ENCODE measurements at regions not wholly inside any gene's neighbourhood (a gene's known extent, or its start where the extent isn't known, plus 50 kb on each side); places are given as distances from the start of the nearest gene placed in this dataset.
"Not testable (repeated sequence)": the region's sequence is repeated elsewhere in the genome, so short reads cannot be mapped to it uniquely, and the experiment has no call there.

GRCh38 chr1:5603353-5604104 is 388.7 kb downstream of the NPHP4 start:
- Histone ChIP-seq H3K36me3 (ENCODE audit: insufficient read depth, low read length) (no peaks in the 10 kb centered on the region), H3K9ac (ENCODE audit: low read depth, low read length) (no peak overlapping the region), H3K27me3 (ENCODE audit: insufficient read depth, low read length, poor library complexity) (peaks cover 5% of the 10 kb centered on the region), H3K4me1 (ENCODE audit: insufficient read depth, low read length) (no peaks in the 10 kb centered on the region), H3K9me3 (ENCODE audit: insufficient read depth, low read length, severe bottlenecking) (no peaks in the 10 kb centered on the region), H4K20me1 (ENCODE audit: insufficient read depth, low read length) (no peaks in the 10 kb centered on the region), H3K4me2 (ENCODE audit: insufficient read depth, low read length) (no peak overlapping the region), H3K4me3 (ENCODE audit: low read depth in 1 of 2, low read length in 2 of 2) (no peak overlapping the region), H2AFZ (ENCODE audit: low read depth, low read length) (no peak overlapping the region), H3K79me2 (ENCODE audit: insufficient read depth, low read length) (no peaks in the 10 kb centered on the region), H3K27ac (ENCODE audit: low read length) (no peak overlapping the region)
- DNase-seq (no peak), ATAC-seq (ENCODE audit: insufficient read depth, low read depth) (no peak)
- TF ChIP-seq CTCF (IDR thresholded peaks at IDR 0.05; ENCODE audit: borderline replicate concordance, extremely low read depth, low read length, poor library complexity, severe bottlenecking) (no peak), EZH2 (IDR thresholded peaks at IDR 0.05; ENCODE audit: borderline replicate concordance, low read depth, low read length, severe bottlenecking) (no peak)

GRCh38 chr1:5602718-5603117 is 389.5 kb downstream of the NPHP4 start:
- not testable (repeated sequence) for H3K9me3 ChIP-seq (ENCODE audit: insufficient read depth, low read length, severe bottlenecking); H3K27ac ChIP-seq (ENCODE audit: low read length); H3K36me3 ChIP-seq (ENCODE audit: insufficient read depth, low read length); H2AFZ ChIP-seq (ENCODE audit: low read depth, low read length); ATAC-seq (ENCODE audit: insufficient read depth, low read depth); H3K9ac ChIP-seq (ENCODE audit: low read depth, low read length); H4K20me1 ChIP-seq (ENCODE audit: insufficient read depth, low read length); H3K79me2 ChIP-seq (ENCODE audit: insufficient read depth, low read length); H3K4me1 ChIP-seq (ENCODE audit: insufficient read depth, low read length); H3K4me3 ChIP-seq (ENCODE audit: low read depth in 1 of 2, low read length in 2 of 2); H3K27me3 ChIP-seq (ENCODE audit: insufficient read depth, low read length, poor library complexity); DNase-seq; H3K4me2 ChIP-seq (ENCODE audit: insufficient read depth, low read length)

GRCh38 chr1:5601516-5601915 is 390.7 kb downstream of the NPHP4 start:
- Histone ChIP-seq H3K36me3 (ENCODE audit: insufficient read depth, low read length) (no peaks in the 10 kb centered on the region), H3K4me1 (ENCODE audit: insufficient read depth, low read length) (no peaks in the 10 kb centered on the region), H3K79me2 (ENCODE audit: insufficient read depth, low read length) (no peaks in the 10 kb centered on the region), H3K9ac (ENCODE audit: low read depth, low read length) (no peak overlapping the region), H3K27ac (ENCODE audit: low read length) (no peak overlapping the region), H3K27me3 (ENCODE audit: insufficient read depth, low read length, poor library complexity) (no peaks in the 10 kb centered on the region), H3K9me3 (ENCODE audit: insufficient read depth, low read length, severe bottlenecking) (no peaks in the 10 kb centered on the region), H3K4me3 (ENCODE audit: low read depth in 1 of 2, low read length in 2 of 2) (no peak overlapping the region), H3K4me2 (ENCODE audit: insufficient read depth, low read length) (no peak overlapping the region), H2AFZ (ENCODE audit: low read depth, low read length) (no peak overlapping the region), H4K20me1 (ENCODE audit: insufficient read depth, low read length) (no peaks in the 10 kb centered on the region)
- no peak for TF ChIP-seq CTCF (IDR thresholded peaks at IDR 0.05; ENCODE audit: borderline replicate concordance, extremely low read depth, low read length, poor library complexity, severe bottlenecking)
- TF ChIP-seq EZH2 (IDR thresholded peaks at IDR 0.05; ENCODE audit: borderline replicate concordance, low read depth, low read length, severe bottlenecking), result no peak
- DNase-seq (no peak), ATAC-seq (ENCODE audit: insufficient read depth, low read depth) (no peak)

- Histone ChIP-seq H3K4me3 (ENCODE audit: low read depth in 1 of 2, low read length in 2 of 2) (no peak overlapping the region), H3K27ac (ENCODE audit: low read length) (no peak overlapping the region), H3K4me2 (ENCODE audit: insufficient read depth, low read length) (no peak overlapping the region), H3K4me1 (ENCODE audit: insufficient read depth, low read length) (no peaks in the 10 kb centered on the region), H3K79me2 (ENCODE audit: insufficient read depth, low read length) (no peaks in the 10 kb centered on the region), H3K9ac (ENCODE audit: low read depth, low read length) (no peak overlapping the region), H3K27me3 (ENCODE audit: insufficient read depth, low read length, poor library complexity) (no peaks in the 10 kb centered on the region), H3K9me3 (ENCODE audit: insufficient read depth, low read length, severe bottlenecking) (no peaks in the 10 kb centered on the region), H3K36me3 (ENCODE audit: insufficient read depth, low read length) (no peaks in the 10 kb centered on the region), H2AFZ (ENCODE audit: low read depth, low read length) (no peak overlapping the region), H4K20me1 (ENCODE audit: insufficient read depth, low read length) (no peaks in the 10 kb centered on the region)
- TF ChIP-seq CTCF (IDR thresholded peaks at IDR 0.05; ENCODE audit: borderline replicate concordance, extremely low read depth, low read length, poor library complexity, severe bottlenecking), result peak; percentile 7
- no peak for TF ChIP-seq EZH2 (IDR thresholded peaks at IDR 0.05; ENCODE audit: borderline replicate concordance, low read depth, low read length, severe bottlenecking)
- ATAC-seq (ENCODE audit: insufficient read depth, low read depth) (no peak), DNase-seq (no peak)
Observed at GRCh38 chr1:5599541-5599940, 392.7 kb downstream of the NPHP4 start.
